Right hindlimb (tissue), 1 donor: ENCODE measurements at regions not wholly inside any gene's neighbourhood (a gene's known extent, or its start where the extent isn't known, plus 50 kb on each side); places are given as distances from the start of the nearest gene placed in this dataset.
A peak's percentile ranks its signal among the peaks of the same experiment; 100 is the strongest.
"Not testable (repeated sequence)": the region's sequence is repeated elsewhere in the genome, so short reads cannot be mapped to it uniquely, and the experiment has no call there.

Experiments
- DNase-seq: peaks from one replicate; pipeline ENCODE4 v3.0.0-alpha.2; 2018

GRCh38 chr2:175312137-175312536, 130.6 kb upstream of the ATP5MC3 start:
- no peak for DNase-seq

- DNase-seq = no peak
Measured at GRCh38 chr2:175310813-175311504, 129.4 kb upstream of the ATP5MC3 start.

DNA sequence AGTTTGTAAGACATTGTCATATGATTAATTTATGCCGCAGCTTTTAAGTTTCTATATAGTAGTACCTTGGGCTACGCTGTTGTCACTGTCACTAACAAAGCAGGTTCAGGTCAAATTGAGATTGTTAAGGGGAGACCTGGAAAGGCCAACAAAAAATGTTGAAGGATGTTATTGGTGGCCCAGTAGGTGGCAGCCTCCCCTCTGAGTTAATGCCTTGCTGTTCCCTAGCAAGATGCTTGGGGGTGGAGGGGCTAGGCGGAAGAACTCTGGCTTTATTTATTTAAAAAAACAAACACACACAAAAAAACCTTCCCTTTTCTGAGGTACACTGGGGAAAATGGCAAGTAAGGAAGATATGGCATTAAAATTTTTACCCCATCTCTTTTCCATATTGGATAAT, 128.3 kb upstream of the ATP5MC3 start:
- DNase-seq = peak; percentile 38

GRCh38 chr2:175308005-175308404, 126.5 kb upstream of the ATP5MC3 start:
- DNase-seq = no peak

DNA sequence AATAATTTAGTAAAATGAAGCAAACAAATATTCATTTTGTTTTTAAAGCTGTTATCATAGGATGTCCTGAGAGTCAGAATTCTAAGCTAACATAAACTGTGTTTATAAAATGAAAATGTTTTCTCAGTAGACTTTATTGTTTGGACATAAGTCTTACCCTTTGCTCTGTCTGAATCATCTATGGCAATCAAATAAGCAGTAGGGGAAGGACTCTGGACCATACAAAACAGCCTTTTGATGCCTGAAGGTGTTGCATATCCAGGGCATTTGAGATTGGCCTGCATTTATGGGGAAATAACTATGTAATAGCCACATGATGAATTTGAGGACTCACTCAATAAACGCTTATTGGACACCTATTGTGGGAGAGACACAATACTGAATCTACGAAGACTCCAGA, 123.0 kb upstream of the ATP5MC3 start:
- DNase-seq = no peak

DNA sequence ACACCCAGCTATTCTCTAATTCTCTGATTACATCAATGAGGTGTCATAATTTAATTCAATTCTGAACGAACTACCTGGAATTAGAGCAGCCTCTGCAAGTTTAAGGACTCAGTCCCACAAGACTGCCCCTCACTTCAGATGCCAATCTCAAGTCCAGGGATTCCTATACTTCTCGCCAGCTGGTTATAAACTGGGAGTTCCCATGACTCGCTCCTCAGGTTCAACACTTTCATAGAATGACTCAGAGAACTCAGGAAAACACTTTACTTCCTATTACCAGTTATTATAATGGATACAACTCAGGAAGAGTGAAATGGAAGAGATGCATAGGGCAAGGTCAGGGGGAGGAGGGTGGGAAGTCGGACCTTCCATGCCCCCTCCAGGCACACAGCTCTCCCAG, 112.3 kb upstream of the ATP5MC3 start:
- DNase-seq = no peak

- DNase-seq = no peak
Measured at GRCh38 chr2:175293195-175293594, 111.7 kb upstream of the ATP5MC3 start.

GRCh38 chr2:175282886-175283285, 101.4 kb upstream of the ATP5MC3 start:
- no peak for DNase-seq

GRCh38 chr2:175282300-175282699, 100.8 kb upstream of the ATP5MC3 start:
- DNase-seq = no peak

- no peak for DNase-seq
Measured at GRCh38 chr2:175277772-175278171, 96.3 kb upstream of the ATP5MC3 start.

- no peak for DNase-seq
Measured at GRCh38 chr2:175275539-175275938, 94.0 kb upstream of the ATP5MC3 start.

DNA sequence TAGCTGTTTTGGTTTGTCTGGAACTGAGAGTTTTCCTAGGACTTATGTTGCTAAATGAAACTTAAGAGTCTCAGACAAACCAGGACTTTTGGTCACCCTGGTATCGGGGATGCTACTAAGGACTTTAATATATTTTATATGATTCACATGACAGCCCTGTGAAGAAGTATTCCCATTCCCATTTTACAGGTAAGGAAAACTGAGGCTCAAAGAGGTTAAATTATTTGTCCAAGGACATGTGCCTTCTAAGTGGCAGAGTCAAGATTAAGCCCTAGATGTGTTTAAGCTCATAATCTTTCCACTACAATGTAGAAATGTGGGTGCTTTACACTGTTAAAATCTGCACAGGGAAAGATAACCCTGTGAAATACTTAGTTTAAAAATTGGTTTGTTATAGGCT, 77.7 kb upstream of the ATP5MC3 start:
- DNase-seq = no peak

DNA sequence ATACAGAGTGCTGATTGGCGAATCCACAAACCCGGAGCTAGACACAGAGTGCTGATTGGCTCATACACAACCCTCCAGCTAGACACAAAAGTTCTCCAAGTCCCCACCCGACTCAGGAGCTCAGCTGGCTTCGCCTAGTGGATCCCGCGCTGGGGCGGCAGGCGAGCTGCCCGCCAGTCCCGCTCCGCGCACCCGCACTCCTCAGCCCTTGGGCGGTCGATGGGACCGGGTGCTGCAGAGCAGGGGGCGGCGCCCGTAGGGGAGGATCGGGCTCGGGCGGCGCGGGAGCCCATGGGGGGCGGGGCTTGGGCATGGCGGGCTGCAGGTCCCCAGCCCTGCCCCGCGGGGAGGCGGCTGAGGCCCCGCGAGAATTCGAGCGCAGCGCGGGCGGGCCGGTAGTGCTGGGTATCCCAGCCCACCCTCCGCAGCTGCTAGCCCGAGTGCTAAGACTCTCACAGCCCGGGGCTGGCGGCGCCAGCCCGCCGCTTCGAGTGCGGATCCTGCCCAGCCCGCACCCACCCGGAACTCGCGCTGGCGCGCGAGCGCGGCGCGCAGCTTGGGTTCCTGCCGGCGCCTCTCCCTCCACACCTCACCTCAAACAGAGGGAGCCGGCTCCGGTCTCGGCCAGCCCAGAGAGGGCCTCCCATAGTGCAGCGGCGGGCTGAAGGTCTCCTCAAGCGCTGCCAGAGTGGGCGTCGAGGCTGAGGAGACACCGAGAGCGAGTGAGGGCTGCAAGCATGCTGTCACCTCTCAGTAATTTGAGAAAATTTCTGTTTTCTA, 75.5 kb upstream of the ATP5MC3 start:
- DNase-seq = no peak

DNA sequence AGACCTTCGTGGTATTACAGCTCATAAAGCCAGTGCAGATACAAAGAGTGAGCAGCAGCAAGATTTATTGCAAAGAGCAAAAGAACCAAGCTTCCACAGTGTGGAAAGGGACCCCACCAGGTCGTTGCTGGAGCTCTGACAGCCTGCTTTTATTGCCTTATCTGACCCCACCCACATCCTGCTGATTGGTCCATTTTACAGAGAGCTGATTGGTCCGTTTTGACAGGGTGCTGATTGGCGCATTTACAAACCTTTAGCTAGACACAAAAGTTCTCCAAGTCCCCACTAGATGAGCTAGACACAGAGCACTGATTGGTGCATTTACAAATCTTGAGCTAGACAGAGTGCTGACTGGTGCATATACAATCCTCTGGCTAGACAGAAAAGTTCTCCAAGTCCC, 74.9 kb upstream of the ATP5MC3 start:
- not testable (repeated sequence) for DNase-seq

- DNase-seq = no peak
Measured at GRCh38 chr2:175253871-175254270, 72.4 kb upstream of the ATP5MC3 start.

DNA sequence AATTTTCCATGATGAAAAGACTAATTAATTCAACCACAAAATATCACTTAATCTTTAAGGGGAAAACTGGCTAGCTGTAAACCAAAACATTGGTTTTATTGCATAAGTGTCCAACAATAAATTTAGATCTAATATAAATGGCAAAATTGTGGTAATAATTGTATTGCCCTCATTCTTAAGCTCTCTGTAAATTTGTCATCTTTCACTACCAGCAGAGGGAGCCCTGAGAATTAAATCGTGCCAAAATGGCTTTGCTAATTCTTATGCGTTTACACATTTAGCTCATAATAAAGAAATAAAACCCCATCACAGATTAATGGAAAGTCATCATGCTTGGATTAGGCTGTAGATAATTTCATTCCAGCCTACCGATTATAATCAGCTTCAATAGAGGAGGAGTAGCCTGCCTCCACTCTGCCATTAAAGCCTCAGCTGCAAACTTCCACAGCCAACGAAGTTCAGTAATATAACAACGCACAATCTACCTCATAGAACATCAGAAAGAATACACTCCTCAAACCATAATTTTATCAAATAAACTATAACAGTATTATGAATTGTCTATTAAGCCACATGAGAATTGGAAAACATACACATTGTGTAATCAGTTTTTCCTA, 70.0 kb upstream of the ATP5MC3 start:
- DNase-seq = no peak

DNA sequence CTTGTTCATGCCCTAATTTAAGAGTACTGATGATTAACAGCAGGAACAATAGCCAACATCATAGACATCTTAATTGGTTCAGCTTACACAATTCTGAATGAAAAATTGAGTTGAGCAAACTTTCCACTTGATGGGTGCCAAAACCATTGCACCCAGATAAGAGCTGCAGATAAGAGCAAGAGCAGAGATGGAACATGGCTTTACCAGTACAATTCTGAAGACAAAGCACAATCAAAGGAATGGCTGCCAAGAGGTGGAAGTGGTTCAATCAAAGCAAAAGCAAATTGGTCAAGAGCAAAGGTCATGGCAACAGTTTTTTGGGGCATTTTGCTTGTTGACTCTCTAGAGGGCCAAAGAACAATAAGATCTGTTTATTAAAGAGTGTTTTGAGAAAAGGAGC, 65.6 kb upstream of the ATP5MC3 start:
- DNase-seq = no peak

GRCh38 chr2:175244697-175245096, 63.2 kb upstream of the ATP5MC3 start:
- DNase-seq = no peak

- no peak for DNase-seq
Measured at GRCh38 chr2:175241691-175242090, 60.2 kb upstream of the ATP5MC3 start.

DNA sequence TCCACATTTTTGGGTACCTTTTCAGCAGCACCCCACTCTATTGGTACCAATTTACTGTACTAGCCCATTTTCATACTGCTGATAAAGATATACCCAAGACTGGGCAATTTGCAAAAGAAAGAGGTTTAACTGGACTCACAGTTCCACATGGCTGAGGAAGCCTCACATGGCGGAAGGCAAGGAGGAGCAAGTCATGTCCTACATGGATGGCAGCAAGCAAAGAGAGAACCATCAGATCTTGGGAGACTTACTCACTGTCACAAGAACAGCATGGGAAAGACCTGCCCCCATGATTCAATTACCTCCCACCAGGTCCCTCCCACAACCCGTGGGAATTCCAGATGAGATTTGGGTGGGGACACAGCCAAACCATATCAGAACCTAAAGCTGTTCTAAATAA, 58.5 kb upstream of the ATP5MC3 start:
- not testable (repeated sequence) for DNase-seq

DNA sequence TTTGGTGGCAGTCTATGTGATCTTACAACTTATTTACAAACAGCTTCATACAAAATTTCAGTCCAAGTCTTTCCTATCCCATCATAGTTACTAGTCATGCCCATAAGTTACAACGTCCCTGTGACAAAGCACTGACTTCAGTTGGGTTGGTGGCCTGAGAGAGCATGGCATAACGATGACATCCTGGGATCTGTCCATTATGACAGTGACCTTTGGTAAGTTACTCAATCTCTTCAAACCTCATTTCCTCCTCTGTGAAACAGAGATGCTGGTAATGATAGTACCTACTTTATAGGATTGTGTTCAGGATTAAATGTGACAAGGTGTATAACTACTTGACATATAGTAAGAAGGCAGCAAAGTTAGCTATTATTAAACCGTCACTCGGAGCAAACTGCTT, 55.4 kb upstream of the ATP5MC3 start:
- no peak for DNase-seq

- DNase-seq = no peak
Measured at GRCh38 chr2:175234650-175235049, 53.1 kb upstream of the ATP5MC3 start.

DNA sequence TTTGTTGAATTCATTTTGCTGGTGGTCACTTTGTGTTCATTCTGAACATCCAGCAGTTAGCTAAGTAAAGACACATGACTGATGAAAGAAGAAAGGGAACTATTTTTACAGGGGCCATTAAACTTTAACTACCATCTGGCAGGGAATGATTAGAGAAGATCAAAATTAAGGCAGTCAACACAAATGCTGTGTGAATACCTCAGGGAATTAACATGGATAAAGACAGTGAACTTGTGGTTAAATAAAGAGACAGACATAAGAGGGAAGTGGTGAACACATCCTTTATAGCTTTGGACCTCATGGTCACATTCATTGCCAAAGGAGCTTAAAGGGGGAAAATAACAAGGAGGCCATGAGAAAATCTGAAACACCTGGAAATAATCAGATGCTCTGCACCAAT, 52.6 kb upstream of the ATP5MC3 start:
- no peak for DNase-seq

DNA sequence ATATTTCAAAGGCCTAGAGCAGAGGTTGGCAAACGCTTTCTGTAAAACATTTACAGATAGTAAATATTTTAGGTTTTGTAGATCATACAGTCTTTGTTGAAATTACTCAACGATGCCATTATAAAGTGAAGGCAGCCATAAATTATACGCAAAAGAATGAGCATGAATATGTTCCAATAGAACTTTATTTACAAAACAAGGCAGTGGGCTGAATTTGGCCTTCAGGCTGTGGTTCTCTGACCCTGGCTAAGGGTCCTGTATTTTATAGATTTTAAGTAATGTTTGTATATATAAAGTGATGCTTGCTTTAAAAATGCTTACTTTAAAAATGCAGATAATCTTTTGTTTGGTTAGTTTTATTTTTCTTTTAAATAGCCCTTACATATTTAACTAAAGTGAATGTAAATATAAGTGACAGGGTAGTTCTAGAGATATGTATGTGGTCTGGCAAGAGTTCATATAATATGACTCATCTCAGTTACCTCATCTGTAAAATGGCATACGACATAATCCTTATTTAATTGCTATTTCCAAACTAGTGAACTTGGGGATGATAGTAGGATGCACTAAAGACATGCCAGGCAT, 51.7 kb upstream of the ATP5MC3 start:
- DNase-seq = no peak
